Gastrocnemius medialis (tissue), 4 donors: ENCODE measurements at regions not wholly inside any gene's neighbourhood (a gene's known extent, or its start where the extent isn't known, plus 50 kb on each side); places are given as distances from the start of the nearest gene placed in this dataset.

ENCODE experiments used
- CTCF ChIP-seq, 5 experiments: fragments of 450-650 bp in 3 of 5; fragments of 200-600 bp in 2 of 5; sonication (generic) in 2 of 5; IDR thresholded peaks in 4 of 5; conservative IDR thresholded peaks in 1 of 5; 1 replicate in 4 of 5; 2 replicates in 1 of 5; pipeline ENCODE4 v1.5.1; 2016 to 2019; ENCODE audit warnings: antibody characterized with exemption in 5 of 5, mild to moderate bottlenecking in 3 of 5, moderate library complexity in 3 of 5
- POLR2A ChIP-seq, 2 donors: fragments of 450-650 bp; IDR thresholded peaks; one replicate each; pipeline ENCODE4 v1.6.1; 2017; ENCODE audit warnings: antibody characterized with exemption in 2 of 2, mild to moderate bottlenecking in 2 of 2, moderate library complexity in 2 of 2

DNA sequence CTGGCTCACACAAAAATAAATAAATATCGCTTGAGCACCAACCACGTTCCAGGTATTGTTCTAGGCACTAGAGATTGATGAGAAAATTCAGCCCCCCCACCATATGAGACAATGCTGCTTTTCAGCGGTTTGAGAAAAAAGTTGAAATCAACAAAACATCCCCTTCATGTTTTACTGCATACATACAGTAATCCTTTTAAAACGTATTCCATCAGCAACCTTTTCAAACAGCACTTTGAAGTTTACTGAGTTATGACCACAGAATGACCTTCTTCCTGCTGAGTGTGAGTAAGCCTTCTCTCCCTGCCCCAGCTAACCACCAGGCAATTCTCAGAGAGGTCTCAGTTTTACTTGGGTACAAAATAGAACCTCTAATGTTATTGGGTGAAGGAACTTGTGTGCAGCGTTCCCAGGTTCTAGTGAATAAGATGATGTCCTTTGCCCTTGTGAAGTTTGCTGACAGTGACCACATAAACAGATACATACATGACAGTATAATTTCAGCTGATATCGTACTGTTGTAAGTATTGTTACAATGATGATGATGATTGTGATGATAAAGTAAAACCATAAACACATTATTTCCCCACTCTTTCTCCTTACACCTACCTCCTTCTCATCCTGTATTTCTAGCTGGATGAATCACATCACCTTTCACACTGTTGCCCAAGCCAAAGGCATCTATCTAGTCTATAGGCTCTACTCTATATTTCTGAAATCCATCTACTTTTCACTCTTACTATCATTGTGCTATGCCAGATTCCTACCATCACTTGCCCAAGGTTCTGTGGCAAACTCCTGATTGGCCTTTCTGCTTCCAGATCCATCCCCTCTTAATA lies 124.4 kb upstream of the KRR1 start:
- TF ChIP-seq POLR2A (IDR thresholded peaks at IDR 0.05) (no peak), CTCF (IDR thresholded peaks at IDR 0.05 in 4 of 5, conservative IDR thresholded peaks at IDR 0.05 in 1 of 5) (no peak)
